Stimulated activated CD4-positive, alpha-beta T cell treated with anti-CD3 and anti-CD28 coated beads, Interleukin-1b, Interleukin-23, amount 100 ng/mL, for 1 hour (primary cell): ENCODE measurements at regions not wholly inside any gene's neighbourhood (a gene's known extent, or its start where the extent isn't known, plus 50 kb on each side); places are given as distances from the start of the nearest gene placed in this dataset.
"Not testable (repeated sequence)": the region's sequence is repeated elsewhere in the genome, so short reads cannot be mapped to it uniquely, and the experiment has no call there.

ENCODE experiments used
- DNase-seq, 2 donors: peaks; one replicate each; pipeline ENCODE4 v3.0.0-alpha.2; 2020; ENCODE audit warnings: low read depth in 2 of 2

GRCh38 chr3:66552846-66553245 lies 52.0 kb upstream of the LRIG1 start:
- no peak for DNase-seq

GRCh38 chr3:66553441-66554113 lies 52.8 kb upstream of the LRIG1 start:
- DNase-seq, result no peak

- DNase-seq, result no peak
Measured at GRCh38 chr3:66554178-66554577, 53.4 kb upstream of the LRIG1 start.

GRCh38 chr3:66555214-66555844 lies 54.5 kb upstream of the LRIG1 start:
- DNase-seq, result no peak

GRCh38 chr3:66557170-66557569 lies 56.3 kb upstream of the LRIG1 start:
- no peak for DNase-seq

- not testable (repeated sequence) for DNase-seq
Measured at GRCh38 chr3:66559924-66560323, 59.1 kb upstream of the LRIG1 start.

- no peak for DNase-seq
Measured at GRCh38 chr3:66561367-66561766, 60.5 kb upstream of the LRIG1 start.

- DNase-seq, result no peak
Measured at GRCh38 chr3:66565301-66565700, 64.5 kb upstream of the LRIG1 start.

GRCh38 chr3:66567077-66567476 lies 66.3 kb upstream of the LRIG1 start:
- no peak for DNase-seq

GRCh38 chr3:66572090-66572675 lies 71.4 kb upstream of the LRIG1 start:
- no peak for DNase-seq

GRCh38 chr3:66572938-66573710 lies 72.3 kb upstream of the LRIG1 start:
- no peak for DNase-seq

- no peak for DNase-seq
Measured at GRCh38 chr3:66574091-66574490, 73.3 kb upstream of the LRIG1 start.

GRCh38 chr3:66577426-66578203 lies 76.8 kb upstream of the LRIG1 start:
- DNase-seq, result no peak

- DNase-seq, result no peak
Measured at GRCh38 chr3:66581256-66581655, 80.4 kb upstream of the LRIG1 start.

GRCh38 chr3:66582721-66583423 lies 82.0 kb upstream of the LRIG1 start:
- DNase-seq, result no peak

GRCh38 chr3:66583424-66584040 lies 82.7 kb upstream of the LRIG1 start:
- DNase-seq, result no peak

- DNase-seq, result no peak
Measured at GRCh38 chr3:66585520-66586095, 84.8 kb upstream of the LRIG1 start.

- DNase-seq, result no peak
Measured at GRCh38 chr3:66586853-66587252, 86.0 kb upstream of the LRIG1 start.

GRCh38 chr3:66588340-66588847 lies 87.6 kb upstream of the LRIG1 start:
- no peak for DNase-seq
